CD4-positive, alpha-beta T cell treated with Interleukin-6 at 100 ng/mL for 8 hours (primary cell): ENCODE measurements at regions not wholly inside any gene's neighbourhood (a gene's known extent, or its start where the extent isn't known, plus 50 kb on each side); places are given as distances from the start of the nearest gene placed in this dataset.
A peak's percentile ranks its signal among the peaks of the same experiment; 100 is the strongest.
"Not testable (repeated sequence)": the region's sequence is repeated elsewhere in the genome, so short reads cannot be mapped to it uniquely, and the experiment has no call there.

Experiments used
- DNase-seq: peaks from one replicate; pipeline ENCODE4 v3.0.0-alpha.2; 2020; ENCODE audit warnings: mixed read lengths, low spot score

DNA sequence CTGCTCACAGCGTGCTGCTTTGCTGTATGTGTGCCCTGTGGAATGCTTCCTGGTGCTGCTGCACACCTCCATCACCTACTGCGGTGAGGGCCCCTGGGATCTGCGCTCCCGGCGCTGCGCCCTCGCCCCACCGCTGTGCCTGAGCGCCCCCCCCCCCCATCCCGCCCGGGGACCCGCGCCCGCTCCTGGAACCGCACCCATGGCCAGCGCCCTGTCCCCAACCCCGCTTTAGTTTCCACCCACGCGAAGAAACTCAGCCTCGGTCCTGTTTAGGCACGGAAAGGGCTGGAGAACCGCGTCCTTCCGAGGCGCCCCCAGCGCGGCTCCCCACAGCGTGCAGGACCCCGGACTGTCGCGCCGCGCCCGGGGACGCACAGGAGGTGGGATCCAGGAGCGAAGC, 265.5 kb downstream of the POTEB3 start:
- DNase-seq, result not testable (repeated sequence)

DNA sequence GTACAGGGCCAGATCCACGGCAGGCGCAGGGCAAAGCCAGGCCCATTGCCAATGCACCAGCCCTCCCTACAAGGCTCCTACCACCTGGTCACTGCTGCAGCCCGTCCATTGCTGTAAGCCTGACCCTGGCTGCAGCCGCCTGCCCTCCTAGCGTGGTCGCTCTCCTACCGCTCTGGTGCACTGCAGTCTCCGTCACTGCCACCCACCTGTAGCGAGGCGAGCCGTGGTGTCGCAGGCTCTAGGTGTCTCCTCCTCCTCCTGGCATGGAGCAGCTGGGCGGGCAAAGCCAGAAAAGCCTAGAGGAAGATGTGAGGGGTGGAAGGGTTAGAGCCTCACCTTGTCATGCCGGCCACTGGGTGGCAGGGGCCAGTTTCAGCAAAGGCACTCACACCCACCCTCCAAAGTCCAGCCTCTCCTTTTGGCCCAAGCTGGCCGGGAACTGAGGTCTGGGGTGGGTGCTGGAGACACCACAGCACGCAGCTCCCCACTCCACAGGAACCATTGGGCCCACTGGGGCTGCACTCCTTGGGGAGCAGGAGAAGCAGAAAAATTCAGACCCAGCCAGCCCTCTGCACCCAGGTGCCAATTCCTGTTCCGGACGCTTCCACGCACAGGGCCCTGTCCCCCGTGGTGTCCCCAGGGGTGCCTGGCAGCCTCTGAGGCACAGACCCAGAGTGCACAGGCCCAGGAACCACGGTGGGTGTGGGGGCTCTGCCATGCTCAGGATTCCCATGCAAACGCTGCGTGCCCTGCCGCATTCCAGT, 285.3 kb upstream of the POTEB2 start:
- DNase-seq, result not testable (repeated sequence)

DNA sequence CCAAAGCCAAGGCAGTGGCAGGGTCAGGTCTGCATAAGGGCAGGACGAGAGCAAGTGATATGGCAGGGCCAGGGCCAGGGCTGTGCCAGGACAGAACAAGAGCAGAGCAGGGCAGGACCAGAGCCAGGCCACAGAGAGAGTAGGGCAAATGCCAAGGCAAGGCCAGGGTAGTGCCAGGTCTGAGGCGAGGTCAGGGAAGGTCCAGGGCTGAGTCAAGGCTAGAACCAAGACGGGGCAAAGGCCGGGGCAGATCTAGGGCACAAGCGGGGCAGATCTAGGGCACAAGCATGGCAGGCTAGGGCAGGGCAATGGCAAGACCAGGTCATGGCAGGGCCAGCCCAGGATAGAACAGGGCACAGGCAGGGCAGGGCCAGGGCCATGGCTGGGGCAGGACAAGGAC, 282.0 kb upstream of the POTEB2 start:
- DNase-seq, result not testable (repeated sequence)

DNA sequence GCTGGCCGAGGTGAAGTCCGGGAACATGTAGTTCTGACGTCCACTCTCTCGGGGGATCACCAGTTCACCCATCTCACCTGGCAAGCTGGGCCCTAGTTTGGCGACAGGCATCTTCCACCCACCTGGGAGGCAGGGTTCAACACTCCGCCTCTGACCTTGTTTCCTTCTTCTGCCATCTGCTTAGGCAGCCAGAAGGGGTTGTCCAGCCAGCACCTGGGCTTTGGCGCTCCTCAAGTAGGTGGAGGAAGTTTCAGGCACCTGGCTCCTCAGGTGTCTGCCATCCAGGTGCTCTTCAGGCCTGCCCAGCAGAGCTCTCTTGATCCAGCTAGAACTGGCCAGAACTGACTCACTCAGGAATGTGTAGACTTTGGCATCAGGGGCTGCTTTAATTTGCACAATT, 267.8 kb upstream of the POTEB2 start:
- DNase-seq, result not testable (repeated sequence)

DNA sequence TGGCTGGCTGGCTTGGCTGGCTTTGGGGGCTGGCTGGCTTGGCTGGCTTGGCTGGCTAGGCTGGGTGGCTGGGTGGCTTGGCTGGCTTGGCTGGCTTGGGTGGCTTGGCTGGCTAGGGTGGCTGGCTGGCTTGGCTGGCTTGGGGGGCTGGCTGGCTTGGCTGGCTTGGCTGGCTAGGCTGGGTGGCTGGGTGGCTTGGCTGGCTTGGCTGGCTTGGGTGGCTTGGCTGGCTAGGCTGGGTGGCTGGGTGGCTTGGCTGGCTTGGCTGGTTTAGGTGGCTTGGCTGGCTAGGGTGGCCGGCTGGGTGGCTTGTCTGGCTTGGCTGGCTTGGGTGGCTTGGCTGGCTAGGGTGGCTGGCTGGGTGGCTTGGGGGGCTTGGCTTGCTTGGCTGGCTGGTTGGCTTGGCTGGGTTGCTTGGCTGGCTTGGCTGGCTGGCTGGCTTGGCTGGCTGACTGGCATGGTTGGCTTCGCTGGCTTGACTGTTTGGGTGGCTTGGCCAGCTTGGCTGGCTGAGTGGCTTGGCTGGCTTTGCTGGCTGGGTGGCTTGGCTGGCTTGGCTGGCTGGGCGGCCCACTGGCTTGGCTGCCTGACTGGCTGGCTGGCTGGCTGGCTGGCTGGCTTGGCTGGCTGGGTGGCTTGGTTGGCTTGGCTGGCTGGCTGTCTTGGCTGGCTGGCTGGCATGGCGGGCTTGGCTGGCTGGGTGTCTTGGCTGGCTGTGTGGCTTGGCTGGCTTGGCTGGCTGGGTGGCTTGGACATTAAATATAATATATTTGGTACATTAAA, 246.3 kb upstream of the POTEB2 start:
- DNase-seq, result not testable (repeated sequence)

DNA sequence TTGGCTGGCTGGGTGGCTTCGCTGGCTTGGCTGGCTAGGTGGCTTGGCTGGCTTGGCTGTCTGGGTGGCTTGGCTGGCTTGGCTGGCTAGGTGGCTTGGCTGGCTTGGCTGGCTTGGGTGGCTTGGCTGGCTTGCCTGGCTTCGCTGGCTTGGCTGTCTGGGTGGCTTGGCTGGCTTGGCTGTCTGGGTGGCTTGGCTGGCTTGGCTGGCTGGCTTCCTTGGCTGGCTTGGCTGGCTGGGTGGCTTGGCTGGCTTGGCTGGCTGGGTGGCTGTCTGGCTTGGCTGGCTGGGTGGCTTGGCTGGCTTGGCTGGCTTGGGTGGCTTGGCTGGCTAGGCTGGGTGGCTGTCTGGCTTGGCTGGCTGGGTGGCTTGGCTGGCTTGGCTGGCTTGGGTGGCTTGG, 245.7 kb upstream of the POTEB2 start:
- DNase-seq, result peak; percentile 3

DNA sequence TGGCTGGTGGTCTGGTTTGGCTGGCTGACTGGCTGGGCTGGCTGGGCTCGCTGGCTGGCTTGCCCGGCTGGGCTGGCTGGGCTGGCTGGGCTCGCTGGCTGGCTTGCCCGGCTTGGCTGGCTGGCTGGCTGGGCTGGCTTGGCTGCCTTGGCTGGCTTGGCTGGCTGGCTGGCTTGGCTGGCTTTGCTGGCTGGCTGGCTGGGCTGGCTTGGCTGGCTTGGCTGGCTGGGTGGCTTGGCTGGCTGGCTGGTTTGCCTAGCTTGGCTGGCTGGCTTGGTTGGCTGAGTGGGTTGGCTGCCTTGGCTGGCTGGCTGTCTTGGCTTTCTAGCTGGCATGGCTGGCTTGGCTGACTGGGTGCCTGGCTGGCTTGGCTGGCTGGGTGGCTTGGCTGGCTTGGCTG, 245.1 kb upstream of the POTEB2 start:
- DNase-seq, result not testable (repeated sequence)

DNA sequence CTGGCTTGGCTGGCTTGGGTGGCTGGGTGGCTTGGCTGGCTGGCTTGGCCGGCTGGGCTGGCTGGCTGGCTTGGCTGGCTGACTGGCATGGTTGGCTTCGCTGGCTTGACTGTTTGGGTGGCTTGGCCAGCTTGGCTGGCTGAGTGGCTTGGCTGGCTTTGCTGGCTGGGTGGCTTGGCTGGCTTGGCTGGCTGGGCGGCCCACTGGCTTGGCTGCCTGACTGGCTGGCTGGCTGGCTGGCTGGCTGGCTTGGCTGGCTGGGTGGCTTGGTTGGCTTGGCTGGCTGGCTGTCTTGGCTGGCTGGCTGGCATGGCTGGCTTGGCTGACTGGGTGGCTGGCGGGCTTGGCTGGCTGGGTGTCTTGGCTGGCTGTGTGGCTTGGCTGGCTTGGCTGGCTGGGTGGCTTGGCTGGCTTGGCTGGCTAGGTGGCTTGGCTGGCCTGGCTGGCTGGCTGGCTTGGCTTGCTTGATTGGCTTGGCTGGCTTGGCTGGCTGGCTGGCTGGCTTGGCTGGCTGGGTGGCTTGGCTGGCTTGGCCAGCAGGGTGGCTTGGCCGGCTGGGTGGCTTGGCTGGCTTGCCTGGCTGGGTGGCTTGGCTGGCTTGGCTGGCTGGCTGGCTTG, 244.2 kb upstream of the POTEB2 start:
- not testable (repeated sequence) for DNase-seq

DNA sequence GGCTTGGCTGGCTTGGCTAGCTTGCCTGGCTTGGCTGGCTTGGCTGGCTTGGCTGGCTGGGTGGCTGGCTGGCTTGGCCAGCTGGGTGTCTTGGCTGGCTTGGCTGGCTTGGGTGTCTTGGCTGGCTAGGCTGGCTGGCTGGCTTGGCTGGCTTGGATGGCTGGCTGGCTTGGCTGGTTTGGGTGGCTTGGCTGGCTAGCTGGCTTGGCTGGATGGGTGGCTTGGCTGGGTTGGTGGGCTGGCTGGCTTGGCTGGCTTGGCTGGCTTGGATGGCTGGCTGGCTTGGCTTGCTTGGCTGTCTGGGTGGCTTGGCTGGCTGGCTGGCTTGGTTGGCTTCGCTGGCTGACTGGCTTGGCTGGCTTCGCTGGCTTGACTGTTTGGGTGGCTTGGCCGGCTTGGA, 242.3 kb upstream of the POTEB2 start:
- not testable (repeated sequence) for DNase-seq

DNA sequence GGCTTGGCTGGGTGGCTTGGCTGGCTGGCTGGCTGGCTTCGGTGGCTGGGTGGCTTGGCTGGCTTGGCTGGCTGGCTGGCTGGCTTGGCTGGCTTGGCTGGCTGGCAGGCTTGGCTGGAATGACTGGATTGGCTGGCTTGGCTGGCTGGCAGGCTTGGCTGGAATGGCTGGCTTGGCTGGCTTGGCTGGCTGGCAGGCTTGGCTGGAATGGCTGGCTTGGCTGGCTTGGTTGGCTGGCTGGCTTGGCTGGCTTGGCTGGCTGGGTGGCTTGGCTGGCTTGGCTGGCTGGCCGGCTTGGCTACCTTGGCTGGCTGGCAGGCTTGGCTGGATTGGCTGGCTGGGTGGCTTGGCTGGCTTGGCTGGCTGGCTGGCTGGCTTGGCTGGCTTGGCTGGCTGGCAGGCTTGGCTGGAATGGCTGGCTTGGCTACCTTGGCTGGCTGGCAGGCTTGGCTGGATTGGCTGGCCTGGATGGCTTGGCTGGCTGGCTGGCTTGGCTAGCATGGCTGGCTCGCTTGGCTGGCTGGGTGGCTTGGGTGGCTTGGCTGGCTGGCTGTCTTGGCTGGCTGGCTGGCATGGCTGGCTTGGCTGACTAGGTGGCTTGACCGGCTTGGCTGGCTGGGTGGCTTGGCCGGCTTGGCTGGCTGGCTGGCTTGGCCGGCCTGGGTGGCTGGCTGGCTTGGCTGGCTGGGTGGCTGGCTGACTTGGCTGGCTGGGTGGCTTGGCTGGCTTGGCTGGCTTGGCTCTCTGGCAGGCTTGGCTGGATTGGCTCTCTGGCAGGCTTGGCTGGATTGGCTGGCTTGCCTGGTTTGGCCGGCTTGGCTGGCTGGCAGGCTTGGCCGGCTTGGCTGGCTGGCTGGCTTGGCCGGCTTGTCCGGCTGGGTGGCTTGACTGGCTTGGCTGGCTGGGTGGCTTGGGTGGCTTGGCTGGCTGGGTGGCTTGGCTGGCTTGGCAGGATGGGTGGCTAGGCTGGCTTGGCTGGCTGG, 241.6 kb upstream of the POTEB2 start:
- not testable (repeated sequence) for DNase-seq

DNA sequence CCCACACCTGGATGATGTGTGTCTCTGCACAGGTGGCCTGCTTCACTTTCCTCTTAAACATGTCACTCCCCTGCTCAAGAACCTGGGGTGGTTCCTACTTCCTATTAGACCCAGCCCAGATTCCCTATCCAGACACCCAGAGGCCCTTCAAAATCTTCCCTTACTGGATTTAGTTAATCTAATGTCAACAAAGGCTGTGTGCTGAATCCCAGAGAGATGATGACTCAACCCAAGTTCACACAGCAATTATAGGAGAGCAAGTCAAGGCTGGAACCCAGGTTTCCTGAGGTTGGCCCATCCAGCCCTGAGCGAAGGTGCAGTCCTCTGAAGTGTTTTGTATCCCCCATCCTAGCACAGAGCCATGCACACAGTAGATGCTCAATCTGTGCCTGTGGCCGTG, 230.5 kb upstream of the POTEB2 start:
- DNase-seq, result not testable (repeated sequence)

DNA sequence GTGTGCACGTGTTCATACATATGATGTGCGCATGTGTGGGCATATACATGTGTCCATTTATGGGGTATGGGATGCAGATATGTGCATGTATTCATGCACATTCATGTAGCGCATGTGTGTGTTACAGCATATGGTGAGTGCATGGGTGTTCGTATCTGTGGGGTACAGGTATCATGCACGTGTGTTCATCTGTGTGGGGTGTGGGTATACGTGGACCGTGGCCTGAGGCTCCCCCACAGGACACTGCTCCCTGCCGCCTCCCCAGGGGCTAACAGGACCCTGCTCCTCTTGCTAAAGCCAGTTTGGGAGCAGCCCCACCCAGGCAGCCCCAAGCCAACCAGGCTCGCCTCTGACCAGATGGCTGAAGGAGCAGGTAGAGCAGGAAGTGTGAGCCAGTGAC, 213.4 kb upstream of the POTEB2 start:
- DNase-seq, result not testable (repeated sequence)

DNA sequence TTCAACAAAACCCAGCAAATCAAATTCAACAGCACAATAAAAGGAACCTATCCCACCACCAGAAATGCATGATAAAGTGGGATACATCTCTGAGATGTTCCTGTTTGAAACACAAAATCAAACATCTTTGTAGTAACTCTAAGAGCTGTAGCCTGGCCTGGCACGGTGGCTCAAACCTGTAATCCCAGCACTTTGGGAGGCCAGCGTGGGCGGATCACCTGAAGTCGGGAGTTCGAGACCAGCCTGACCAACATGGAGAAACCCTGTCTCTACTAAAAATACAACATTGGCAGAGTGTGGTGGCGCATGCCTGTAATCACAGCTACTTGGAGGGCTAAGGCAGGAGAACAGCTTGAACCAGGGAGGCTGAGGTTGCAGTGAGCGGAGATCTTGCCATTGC, 202.8 kb upstream of the POTEB2 start:
- not testable (repeated sequence) for DNase-seq

DNA sequence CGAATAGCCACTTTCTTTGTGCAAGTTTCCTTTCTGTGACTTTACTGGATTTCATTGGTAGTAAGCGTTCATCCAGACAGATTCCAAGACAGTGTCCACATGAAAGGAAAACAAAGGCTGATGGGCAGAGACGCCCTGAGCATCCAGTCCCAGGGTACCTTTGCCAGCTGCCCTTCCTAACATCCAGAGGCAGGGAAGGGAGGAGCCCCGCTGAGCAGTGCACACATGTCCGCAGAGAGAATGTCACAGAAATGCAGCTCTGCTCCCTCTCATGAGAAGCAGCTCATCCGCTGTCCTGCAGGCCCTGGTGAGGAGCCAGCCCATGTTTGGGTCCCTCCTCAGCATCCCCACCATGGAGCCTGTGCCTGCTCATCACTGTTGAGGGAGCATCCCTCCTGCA, 197.4 kb upstream of the POTEB2 start:
- not testable (repeated sequence) for DNase-seq

DNA sequence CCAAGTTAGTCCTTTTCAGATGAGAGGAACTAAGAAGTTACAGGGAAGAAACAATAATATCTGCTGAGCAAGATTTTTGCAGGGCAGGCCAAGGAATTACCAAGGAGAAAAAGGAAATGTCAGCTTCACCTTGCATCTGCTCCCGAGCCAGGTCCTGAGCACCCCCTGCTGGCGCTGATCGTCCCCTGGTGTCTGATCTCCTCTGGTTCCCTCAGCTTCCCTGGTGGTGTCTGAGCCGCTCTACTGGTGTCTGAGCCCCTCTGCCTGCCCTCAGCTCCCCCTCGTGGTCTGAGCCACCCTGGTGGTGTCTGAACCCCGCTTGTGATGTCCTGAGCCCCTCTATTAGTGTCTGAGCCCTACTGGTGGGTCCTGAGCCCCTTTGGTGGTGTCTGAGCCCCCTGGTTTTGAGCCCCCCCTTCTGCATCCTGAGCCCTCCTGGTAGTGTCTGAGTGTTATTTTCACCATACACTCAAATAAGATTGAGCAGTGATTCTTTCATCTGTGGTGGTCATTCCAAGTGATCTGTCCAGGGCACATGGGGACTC, 196.6 kb upstream of the POTEB2 start:
- DNase-seq, result not testable (repeated sequence)

DNA sequence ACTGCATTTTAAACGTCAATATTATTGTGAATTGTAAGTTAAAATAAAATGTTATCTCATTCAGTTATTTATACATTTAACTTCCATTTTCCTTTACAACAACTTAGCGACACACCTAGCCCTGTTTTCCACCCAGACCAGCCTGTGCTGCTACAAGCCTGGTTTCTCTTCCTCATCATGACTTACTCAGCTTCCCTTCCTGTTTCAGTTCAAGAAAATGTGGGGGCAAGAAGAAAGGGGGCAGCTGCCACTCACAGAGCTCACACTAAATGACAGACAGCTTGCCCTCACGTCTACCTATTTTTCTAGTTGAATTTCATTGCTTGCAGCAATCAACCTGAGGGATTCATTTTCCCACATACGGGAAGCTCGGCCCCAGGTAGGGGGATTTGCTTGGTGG, 185.8 kb upstream of the POTEB2 start:
- DNase-seq, result not testable (repeated sequence)

DNA sequence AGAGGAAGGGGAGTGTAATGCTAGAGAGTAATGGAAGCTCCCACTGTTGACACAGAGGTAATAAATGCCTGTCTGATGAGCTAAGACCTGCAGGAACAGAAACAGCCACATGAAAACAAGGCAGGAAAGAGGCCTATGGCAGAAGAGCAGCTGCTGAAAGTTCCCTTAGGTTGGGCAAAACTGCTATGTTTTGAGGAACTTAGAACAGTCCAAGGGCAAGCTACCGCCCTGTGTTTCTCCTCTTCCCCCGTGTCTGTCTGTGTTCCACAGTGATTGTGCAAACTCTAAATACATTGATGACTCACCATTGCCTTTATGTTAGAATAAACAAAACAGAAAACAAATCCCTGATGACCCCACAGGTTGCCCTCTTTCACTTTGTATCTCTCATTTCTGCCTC, 165.6 kb upstream of the POTEB2 start:
- not testable (repeated sequence) for DNase-seq

DNA sequence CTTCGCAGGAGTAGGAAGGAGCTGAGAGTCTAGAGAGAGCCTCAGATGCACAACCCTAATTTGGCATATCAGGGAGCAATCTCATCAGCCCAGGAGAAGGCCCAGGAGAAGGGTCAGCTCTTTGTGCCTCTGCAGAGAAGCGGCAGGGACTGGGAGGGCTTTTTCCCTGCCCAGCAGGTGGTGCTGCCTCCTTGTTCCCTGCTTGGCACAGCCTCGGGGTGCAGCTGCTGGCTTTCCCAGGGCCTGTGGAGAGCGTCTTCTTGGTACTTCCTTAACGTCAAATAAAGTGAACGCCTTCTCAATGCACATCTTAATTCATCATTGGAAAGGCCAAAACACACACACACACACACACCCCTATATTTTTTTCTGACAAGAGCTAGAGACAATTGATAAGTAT, 162.9 kb upstream of the POTEB2 start:
- not testable (repeated sequence) for DNase-seq

DNA sequence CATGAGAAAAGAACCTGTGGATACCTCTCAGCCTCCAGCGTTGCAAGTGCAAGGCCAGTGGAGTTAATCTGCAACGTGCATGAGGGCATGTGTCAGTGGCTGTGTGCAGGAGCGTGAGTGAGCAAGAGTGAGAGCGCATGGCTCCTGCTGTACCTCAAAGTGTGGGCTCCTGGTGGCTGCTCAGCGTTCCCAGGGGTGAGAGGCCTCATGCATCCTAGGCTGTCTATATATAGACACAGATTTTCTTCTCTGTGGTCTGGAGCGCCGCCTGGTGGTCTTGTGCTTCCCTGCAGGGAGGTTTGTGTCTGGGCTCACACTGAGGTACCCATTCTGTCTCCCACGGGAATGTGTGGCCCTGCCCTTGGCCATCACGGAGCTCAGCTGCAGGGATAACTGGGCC, 161.8 kb upstream of the POTEB2 start:
- not testable (repeated sequence) for DNase-seq

DNA sequence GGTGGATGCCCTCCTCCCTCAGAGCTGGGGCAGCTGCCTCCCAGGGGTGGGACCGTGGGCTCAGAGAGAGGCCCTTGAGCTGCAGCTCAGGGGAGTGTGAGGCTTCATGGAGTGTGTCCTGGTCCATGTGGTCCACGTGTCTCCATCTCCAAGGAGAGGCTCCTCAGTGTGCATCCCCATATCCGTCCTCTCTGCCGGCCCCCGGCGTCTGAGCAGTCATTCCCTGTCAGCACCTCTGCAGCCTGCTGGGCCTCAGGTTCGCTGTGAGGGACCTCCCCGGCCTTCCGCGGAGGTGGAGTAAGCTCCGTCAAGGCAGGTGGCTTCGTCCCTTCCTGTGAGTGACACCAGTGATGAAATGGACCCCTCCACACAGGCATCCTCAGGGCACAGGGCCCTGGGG, 160.7 kb upstream of the POTEB2 start:
- DNase-seq, result not testable (repeated sequence)
